Endothelial cell (in vitro differentiated cells): ENCODE measurements at regions not wholly inside any gene's neighbourhood (a gene's known extent, or its start where the extent isn't known, plus 50 kb on each side); places are given as distances from the start of the nearest gene placed in this dataset.

Experiments used
- DNase-seq: peaks from one replicate; pipeline ENCODE4 v3.0.0; 2021; ENCODE audit warnings: low spot score
- H3K27ac Mint-ChIP-seq: one replicate; pipeline ENCODE4 v1.8.0; 2021; ENCODE audit warnings: mixed read lengths, inconsistent platforms; ENCODE audit not compliant: unreplicated experiment
- H3K27me3 Mint-ChIP-seq: one replicate; pipeline ENCODE4 v1.8.0; 2021; ENCODE audit warnings: mild to moderate bottlenecking, moderate library complexity, mixed read lengths, inconsistent platforms; ENCODE audit not compliant: unreplicated experiment
- H3K36me3 Mint-ChIP-seq: one replicate; pipeline ENCODE4 v1.8.0; 2021; ENCODE audit warnings: mild to moderate bottlenecking, low read depth, mixed read lengths, inconsistent platforms; ENCODE audit not compliant: unreplicated experiment
- H3K4me1 Mint-ChIP-seq: one replicate; pipeline ENCODE4 v1.8.0; 2021; ENCODE audit warnings: mild to moderate bottlenecking, mixed read lengths, inconsistent platforms; ENCODE audit not compliant: unreplicated experiment
- H3K4me3 Mint-ChIP-seq: one replicate; pipeline ENCODE4 v1.8.0; 2021; ENCODE audit warnings: mild to moderate bottlenecking, mixed read lengths, inconsistent platforms; ENCODE audit not compliant: unreplicated experiment
- H3K9me3 Mint-ChIP-seq: one replicate; pipeline ENCODE4 v1.8.0; 2021; ENCODE audit warnings: mixed read lengths, inconsistent platforms; ENCODE audit not compliant: unreplicated experiment
- TF ChIP-seq, protein P1 (sequence below): fragments of 200-600 bp; sonication (generic); IDR thresholded peaks from one replicate; pipeline ENCODE4 v1.5.0; 2021; ENCODE audit warnings: antibody characterized with exemption; ENCODE audit not compliant: unreplicated experiment

DNA sequence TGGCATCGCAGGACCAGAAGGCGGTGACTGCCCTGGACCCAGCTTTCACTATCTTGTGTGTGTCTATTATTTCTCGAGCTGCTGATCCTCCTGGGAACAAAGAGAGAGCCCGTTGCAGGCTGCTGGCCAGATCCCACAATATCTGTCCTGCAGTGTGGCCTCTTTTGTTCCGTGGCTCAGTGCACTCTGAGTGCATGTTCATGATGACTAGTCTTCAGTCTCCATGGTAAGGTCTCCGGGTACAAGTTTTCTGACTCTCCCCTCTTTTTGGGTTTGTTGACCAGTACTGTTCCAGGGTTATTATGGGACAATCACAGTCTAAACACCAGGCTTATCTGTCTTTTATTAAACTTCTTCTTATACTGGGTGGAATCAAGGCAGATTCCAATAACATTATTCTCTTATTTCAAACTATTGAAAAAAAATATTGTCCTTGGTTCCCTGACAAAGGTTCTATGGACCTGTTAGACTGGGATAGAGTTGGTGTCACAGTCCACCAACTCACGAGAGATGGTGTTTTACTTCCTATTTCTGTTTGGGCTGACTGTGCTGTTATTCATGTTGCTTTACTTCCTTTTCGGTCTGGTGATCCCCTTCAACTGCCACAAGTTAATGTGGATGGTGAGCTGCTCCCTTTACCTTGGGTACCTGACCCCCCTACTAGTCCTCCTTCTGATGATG is 192.9 kb upstream of the ALG10B start:
- Mint-ChIP-seq H3K27ac (no peak overlapping the region), H3K36me3 (peaks cover 7% of the 10 kb centered on the region), H3K9me3 (peaks cover 63% of the 10 kb centered on the region), H3K4me3 (no peak overlapping the region), H3K27me3 (peaks cover 8% of the 10 kb centered on the region), H3K4me1 (no peaks in the 10 kb centered on the region)
- TF ChIP-seq, protein P1, sequence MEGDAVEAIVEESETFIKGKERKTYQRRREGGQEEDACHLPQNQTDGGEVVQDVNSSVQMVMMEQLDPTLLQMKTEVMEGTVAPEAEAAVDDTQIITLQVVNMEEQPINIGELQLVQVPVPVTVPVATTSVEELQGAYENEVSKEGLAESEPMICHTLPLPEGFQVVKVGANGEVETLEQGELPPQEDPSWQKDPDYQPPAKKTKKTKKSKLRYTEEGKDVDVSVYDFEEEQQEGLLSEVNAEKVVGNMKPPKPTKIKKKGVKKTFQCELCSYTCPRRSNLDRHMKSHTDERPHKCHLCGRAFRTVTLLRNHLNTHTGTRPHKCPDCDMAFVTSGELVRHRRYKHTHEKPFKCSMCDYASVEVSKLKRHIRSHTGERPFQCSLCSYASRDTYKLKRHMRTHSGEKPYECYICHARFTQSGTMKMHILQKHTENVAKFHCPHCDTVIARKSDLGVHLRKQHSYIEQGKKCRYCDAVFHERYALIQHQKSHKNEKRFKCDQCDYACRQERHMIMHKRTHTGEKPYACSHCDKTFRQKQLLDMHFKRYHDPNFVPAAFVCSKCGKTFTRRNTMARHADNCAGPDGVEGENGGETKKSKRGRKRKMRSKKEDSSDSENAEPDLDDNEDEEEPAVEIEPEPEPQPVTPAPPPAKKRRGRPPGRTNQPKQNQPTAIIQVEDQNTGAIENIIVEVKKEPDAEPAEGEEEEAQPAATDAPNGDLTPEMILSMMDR: no peak
- DNase-seq: no peak

DNA sequence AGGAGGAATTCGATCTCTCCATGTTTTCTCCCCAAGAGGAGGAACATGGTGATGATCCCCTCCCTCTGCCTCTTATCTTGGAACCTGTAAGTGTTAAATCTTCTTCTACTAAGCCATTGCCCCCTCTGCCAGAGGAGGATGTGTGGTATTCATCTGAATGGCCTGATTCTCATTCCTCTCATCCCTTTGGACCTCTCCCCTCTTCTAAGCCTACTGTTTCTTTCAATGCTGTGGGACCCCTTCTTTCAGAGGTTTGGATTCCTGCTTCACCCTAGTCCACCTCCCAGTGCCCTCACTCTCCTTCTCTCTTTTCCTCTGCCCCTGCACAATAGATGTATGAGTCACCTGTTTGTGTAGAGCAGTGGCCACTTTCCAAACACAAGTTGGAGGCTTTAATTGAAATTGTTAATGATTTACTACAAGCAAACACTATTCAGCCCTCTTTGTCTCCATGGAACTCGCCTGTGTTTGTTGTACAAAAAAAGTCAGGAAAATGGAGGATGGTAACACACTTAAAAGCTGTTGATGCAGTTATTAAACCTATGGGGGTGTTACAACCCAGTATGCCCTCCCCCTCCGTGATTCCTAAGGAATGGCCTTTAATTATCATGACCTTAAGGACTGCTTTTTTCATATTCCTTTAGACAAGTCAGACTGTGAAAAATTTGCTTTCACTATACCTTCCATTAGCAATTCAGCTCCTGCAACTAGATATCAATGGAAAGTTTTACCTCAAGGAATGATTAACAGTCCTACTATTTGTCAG is 192.1 kb upstream of the ALG10B start:
- peaks cover 57% of the 10 kb centered on the region for H3K9me3 Mint-ChIP-seq
- H3K27ac Mint-ChIP-seq: no peak overlapping the region
- TF ChIP-seq, protein P1: no peak
- no peak overlapping the region for H3K4me3 Mint-ChIP-seq
- H3K4me1 Mint-ChIP-seq: no peaks in the 10 kb centered on the region
- H3K27me3 Mint-ChIP-seq: peaks cover 7% of the 10 kb centered on the region
- no peak for DNase-seq
- peaks cover 5% of the 10 kb centered on the region for H3K36me3 Mint-ChIP-seq

DNA sequence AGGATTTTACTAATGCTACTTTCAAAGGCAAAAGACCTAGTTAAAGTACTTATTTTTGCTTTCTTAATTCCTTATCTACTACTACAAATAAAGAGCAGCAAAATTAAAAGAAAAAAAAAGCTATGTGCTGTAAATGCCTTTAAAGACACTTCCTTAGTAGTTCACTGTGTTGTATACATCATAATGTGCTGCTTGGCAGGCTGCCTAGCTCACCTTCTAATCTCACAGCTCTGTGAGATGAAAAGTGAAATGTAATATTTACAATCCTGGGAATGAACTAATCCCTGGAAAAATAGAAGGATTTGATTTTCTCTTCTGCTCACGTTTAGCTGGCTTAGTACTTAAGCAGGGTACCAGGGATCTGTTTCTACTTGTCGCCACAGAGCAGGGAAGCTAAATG is 184.4 kb upstream of the ALG10B start:
- Mint-ChIP-seq H3K4me1 (no peaks in the 10 kb centered on the region), H3K27ac (no peak overlapping the region), H3K27me3 (peaks cover 7% of the 10 kb centered on the region), H3K36me3 (no peaks in the 10 kb centered on the region), H3K4me3 (no peak overlapping the region), H3K9me3 (peaks cover 24% of the 10 kb centered on the region)
- TF ChIP-seq, protein P1: no peak
- DNase-seq: no peak

DNA sequence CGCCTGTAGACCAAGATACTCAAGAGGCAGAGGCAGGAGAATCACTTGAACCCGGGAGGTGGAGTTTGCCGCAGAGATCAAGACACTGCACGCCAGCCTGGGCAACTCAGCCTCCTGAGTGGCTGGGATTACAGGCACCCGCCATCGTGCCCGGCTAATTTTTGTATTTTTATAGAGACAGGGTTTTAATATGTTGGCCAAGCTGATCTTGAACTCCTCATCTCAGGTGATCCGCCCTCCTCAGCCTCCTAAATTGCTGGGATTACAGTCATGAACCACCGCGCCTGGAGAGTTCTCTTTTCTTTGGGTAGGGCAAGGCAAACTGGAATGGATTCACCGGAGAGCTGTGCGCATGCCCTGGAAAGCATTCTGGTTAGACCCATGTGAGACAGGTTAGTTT is 179.3 kb upstream of the ALG10B start:
- Mint-ChIP-seq H3K27me3 (peaks cover 5% of the 10 kb centered on the region), H3K4me3 (no peak overlapping the region), H3K27ac (no peak overlapping the region), H3K36me3 (peaks cover 5% of the 10 kb centered on the region), H3K9me3 (peaks cover 20% of the 10 kb centered on the region), H3K4me1 (no peaks in the 10 kb centered on the region)
- TF ChIP-seq, protein P1: no peak
- DNase-seq: no peak

DNA sequence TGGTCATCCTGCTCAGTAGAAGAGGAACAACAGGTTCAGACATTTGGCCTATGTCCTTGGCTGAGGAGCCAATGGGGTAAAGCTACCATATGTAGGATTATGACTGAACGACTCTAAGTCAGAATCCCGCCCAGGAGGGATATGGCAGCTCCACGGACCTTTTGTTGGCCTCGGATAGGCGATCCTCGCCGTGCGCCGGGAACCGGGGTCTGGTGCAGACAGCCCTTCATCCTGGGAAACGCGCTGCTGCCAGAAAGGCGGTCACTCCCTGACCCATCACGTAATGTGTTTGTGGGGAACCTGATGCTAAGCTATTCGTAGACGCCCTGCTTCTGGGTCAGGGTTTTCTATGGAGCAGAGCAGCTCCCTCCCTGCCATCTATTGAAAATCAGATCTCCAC is 178.9 kb upstream of the ALG10B start:
- Mint-ChIP-seq H3K27ac (no peak overlapping the region), H3K4me3 (no peak overlapping the region), H3K36me3 (peaks cover 5% of the 10 kb centered on the region), H3K9me3 (peaks cover 16% of the 10 kb centered on the region), H3K4me1 (no peaks in the 10 kb centered on the region), H3K27me3 (peaks cover 5% of the 10 kb centered on the region)
- TF ChIP-seq, protein P1: no peak
- no peak for DNase-seq
